ENCODE measurements at regions not wholly inside any gene's neighbourhood (a gene's known extent, or its start where the extent isn't known, plus 50 kb on each side); places are given as distances from the start of the nearest gene placed in this dataset.

GRCh38 chr11:15889363-15890030 is 466.8 kb downstream of the SOX6 start:
- DNase-seq, result no peak

GRCh38 chr11:15890031-15890713 is 466.2 kb downstream of the SOX6 start:
- DNase-seq, result no peak

- no peak for DNase-seq
These were observed 463.3 kb downstream of the SOX6 start for GRCh38 chr11:15893080-15893492.

GRCh38 chr11:15896026-15896425 is 460.3 kb downstream of the SOX6 start:
- no peak for DNase-seq

GRCh38 chr11:15896530-15896929 is 459.8 kb downstream of the SOX6 start:
- DNase-seq, result no peak

DNA sequence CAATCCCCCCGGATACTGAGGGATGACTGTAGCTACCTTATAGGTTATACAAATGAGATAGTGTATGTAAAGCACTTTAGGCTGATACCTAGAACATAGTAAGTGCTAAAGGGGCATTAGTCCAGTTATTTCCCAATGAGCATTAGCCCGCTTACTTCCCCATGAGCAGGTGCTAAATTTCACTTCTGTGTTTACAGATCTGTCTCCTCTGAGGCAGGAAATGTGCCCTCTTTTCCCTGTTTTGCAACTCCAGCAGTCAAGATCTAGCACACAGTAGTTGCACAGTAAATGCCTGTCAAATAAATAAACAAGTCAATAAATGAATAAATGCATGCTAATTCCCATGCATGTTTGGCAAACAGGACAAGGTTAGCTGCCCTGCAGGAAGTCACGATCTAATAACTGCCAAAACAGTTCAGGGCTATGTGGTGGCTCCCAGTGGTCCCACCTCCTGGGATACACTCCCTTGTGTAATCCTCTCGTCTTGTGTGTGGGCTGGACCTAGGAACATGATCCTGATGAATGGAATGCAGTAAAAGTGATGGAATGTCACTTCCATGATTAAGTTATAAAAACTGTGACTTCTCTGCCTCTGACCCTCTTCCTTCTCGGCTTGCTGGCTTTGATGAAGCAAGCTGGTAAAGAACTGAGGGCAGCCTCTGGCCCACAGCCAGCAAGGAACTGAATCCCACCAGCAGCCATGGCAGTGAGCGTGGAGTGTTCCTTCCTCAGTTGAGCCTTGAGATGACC is 459.0 kb downstream of the SOX6 start:
- DNase-seq, result no peak

GRCh38 chr11:15901054-15901453 is 455.3 kb downstream of the SOX6 start:
- no peak for DNase-seq

DNA sequence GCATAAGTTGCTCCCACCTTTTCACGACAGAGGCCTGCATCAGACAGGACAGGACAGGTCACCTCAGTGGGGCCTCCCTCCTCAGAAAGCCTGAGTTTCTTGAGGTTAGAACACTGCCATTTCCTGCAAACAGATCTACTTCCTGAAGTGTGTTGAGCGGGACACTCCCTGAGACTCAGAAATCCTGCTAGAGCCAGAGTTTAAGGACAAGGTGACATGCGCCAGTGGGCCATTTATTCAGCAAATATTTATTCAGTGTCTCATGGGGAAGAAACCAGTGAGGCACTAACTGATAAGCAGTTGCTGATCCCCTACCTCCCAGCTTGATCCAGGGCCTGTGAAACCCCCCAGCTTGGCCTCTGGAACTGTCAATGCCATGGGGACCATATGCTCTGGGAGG is 454.6 kb downstream of the SOX6 start:
- no peak for DNase-seq

GRCh38 chr11:15903246-15903645 is 453.1 kb downstream of the SOX6 start:
- no peak for DNase-seq

GRCh38 chr11:15905366-15906104 is 450.8 kb downstream of the SOX6 start:
- no peak for DNase-seq

DNA sequence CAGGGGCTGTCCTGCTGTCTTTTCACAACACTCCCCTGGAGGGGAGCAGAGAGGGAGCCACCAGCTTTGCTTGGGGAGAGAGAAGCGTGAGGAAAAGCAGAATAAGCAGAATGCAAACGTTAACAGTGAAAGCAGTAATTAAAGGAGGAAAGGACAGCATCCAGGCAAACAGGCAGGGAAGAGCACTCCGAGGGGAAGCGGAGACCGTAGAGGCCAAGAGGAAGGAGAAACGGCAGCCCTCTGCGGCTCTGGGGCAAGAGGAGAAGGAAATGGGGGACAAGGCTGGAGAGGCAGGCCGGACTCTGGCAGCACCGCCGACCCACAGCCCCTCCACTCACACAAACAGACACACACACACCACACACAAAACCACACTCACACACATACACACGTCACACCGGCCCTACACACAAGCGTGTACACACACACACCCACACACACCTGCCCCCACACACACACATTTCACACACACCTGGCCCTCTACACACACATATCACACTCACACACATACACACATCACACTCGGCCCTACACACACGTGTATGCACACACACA is 449.8 kb downstream of the SOX6 start:
- DNase-seq, result no peak

GRCh38 chr11:15907806-15908205 is 448.5 kb downstream of the SOX6 start:
- DNase-seq, result no peak

GRCh38 chr11:15909937-15910598 is 446.3 kb downstream of the SOX6 start:
- no peak for DNase-seq

DNA sequence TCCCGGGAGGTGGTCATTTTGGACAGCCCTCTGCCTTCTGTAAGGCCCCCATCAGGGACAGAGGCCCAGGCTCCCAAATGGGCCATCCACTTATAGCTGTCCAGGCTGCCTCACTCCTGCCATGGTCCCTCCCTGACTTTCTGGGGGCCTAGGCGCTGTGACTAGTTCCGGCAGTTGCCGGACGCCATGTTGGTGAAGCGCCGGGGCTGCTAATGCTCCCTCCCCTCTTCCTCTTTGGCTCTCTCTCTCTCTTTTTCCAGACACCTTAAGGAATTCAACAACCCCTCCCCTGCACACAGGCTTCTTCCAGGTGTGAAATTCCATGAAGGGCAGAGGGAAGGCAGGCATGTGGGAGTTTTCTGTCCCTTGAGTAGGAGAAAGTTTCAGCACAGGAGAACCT is 445.6 kb downstream of the SOX6 start:
- DNase-seq, result no peak

- no peak for DNase-seq
These were observed 444.8 kb downstream of the SOX6 start for GRCh38 chr11:15911377-15912044.

DNA sequence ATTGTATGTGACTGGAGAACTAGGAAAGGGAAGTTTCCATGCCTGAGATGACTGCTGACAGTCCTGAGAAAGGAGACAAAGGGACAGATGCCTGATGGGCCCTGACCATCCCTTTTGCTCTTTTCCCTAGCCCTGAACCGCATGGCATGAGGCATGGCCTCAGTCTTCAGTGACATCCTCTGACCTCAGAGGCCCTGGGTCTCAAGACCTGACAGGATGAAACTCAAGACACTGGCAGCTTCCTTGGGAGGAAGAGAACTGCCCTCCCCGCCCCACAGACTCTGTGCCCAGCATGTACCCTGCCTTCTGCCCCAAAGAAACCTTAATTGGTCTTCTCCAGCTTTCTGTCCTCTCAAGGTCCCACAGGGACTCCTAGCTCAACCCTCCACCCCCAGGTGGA is 444.1 kb downstream of the SOX6 start:
- no peak for DNase-seq

DNA sequence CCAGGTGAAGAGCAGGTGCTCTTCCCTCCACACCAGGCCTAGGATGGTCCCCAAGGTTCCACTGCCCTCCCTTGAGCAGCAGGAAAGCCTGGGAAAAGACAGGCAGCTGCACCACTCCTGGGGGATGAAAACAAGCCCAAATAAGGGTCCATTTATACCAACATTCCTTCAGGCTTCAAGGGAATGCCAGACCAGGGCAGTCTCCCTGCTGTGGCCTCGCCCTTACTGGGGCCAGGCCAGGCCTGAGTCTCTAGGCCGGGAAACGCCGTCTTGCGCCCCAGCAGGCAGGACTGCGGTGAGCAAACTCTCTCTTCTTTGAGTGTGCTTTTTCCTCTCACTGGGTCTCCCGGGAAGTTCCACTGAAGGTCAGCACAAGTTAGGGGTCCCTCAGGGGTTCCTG is 443.5 kb downstream of the SOX6 start:
- no peak for DNase-seq

DNA sequence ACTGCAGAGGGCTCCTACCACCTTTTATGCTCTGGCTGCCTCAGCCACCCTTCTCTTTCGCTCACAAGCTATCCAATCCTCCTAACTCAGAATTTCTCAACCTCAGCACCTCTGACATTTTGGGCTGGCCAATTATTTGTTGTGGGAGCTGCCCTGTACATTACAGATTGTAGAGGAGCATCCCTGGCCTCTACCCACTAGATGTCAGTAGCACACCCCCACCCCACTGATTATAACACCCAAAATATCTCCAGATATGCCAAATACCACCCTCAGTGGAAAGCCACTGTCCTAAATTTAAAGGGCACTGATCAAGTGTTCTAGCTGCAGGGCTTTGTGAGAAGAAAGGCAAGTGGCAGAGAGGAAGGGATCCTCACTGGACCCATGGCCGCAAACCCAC is 443.1 kb downstream of the SOX6 start:
- no peak for DNase-seq
